Eye (tissue), 1 donor: ENCODE measurements at regions not wholly inside any gene's neighbourhood (a gene's known extent, or its start where the extent isn't known, plus 50 kb on each side); places are given as distances from the start of the nearest gene placed in this dataset.
"Not testable (repeated sequence)": the region's sequence is repeated elsewhere in the genome, so short reads cannot be mapped to it uniquely, and the experiment has no call there.

Experiments used
- DNase-seq: peaks from one replicate; pipeline ENCODE4 v3.0.0-alpha.2; 2015

GRCh38 chr3:30305021-30305420, 301.4 kb upstream of the TGFBR2 start:
- no peak for DNase-seq

GRCh38 chr3:30306896-30307295, 299.5 kb upstream of the TGFBR2 start:
- no peak for DNase-seq

GRCh38 chr3:30307372-30307950, 298.9 kb upstream of the TGFBR2 start:
- DNase-seq: no peak

- DNase-seq: no peak
Measured at GRCh38 chr3:30308131-30308530, 298.3 kb upstream of the TGFBR2 start.

- DNase-seq: no peak
Measured at GRCh38 chr3:30309961-30310954, 296.1 kb upstream of the TGFBR2 start.

GRCh38 chr3:30311781-30312180, 294.6 kb upstream of the TGFBR2 start:
- no peak for DNase-seq

- no peak for DNase-seq
Measured at GRCh38 chr3:30313840-30314239, 292.6 kb upstream of the TGFBR2 start.

- DNase-seq: no peak
Measured at GRCh38 chr3:30314757-30315325, 291.6 kb upstream of the TGFBR2 start.

- no peak for DNase-seq
Measured at GRCh38 chr3:30315447-30315846, 291.0 kb upstream of the TGFBR2 start.

- no peak for DNase-seq
Measured at GRCh38 chr3:30317561-30317960, 288.8 kb upstream of the TGFBR2 start.

GRCh38 chr3:30318110-30318509, 288.3 kb upstream of the TGFBR2 start:
- no peak for DNase-seq

GRCh38 chr3:30319713-30320112, 286.7 kb upstream of the TGFBR2 start:
- peak; percentile 31 for DNase-seq

- no peak for DNase-seq
Measured at GRCh38 chr3:30320392-30320791, 286.0 kb upstream of the TGFBR2 start.

GRCh38 chr3:30321065-30321464, 285.3 kb upstream of the TGFBR2 start:
- no peak for DNase-seq

GRCh38 chr3:30323649-30324048, 282.8 kb upstream of the TGFBR2 start:
- not testable (repeated sequence) for DNase-seq

GRCh38 chr3:30324587-30324986, 281.8 kb upstream of the TGFBR2 start:
- DNase-seq: peak; percentile 6

GRCh38 chr3:30327976-30328375, 278.4 kb upstream of the TGFBR2 start:
- not testable (repeated sequence) for DNase-seq

- not testable (repeated sequence) for DNase-seq
Measured at GRCh38 chr3:30328935-30329334, 277.5 kb upstream of the TGFBR2 start.

- no peak for DNase-seq
Measured at GRCh38 chr3:30331519-30331918, 274.9 kb upstream of the TGFBR2 start.

- DNase-seq: no peak
Measured at GRCh38 chr3:30332196-30333021, 274.0 kb upstream of the TGFBR2 start.

GRCh38 chr3:30333143-30333542, 273.3 kb upstream of the TGFBR2 start:
- no peak for DNase-seq

GRCh38 chr3:30333903-30334302, 272.5 kb upstream of the TGFBR2 start:
- no peak for DNase-seq

GRCh38 chr3:30340500-30340899, 265.9 kb upstream of the TGFBR2 start:
- no peak for DNase-seq
